Panc1 (cell line): ENCODE measurements at regions not wholly inside any gene's neighbourhood (a gene's known extent, or its start where the extent isn't known, plus 50 kb on each side); places are given as distances from the start of the nearest gene placed in this dataset.
"Not testable (repeated sequence)": the region's sequence is repeated elsewhere in the genome, so short reads cannot be mapped to it uniquely, and the experiment has no call there.

Experiments
- ATAC-seq: fragments of 200-7000 bp; cut with Tn5 transposase; 2 replicates; pipeline ENCODE4 v1.9.1; 2020; ENCODE audit warnings: mild to moderate bottlenecking, moderate library complexity
- BruUV-seq: library from RNA; stranded (reverse); fragments of 400-500 nt; replicated peaks from 2 replicates; lab custom pipeline; 2021; lab: Mats Ljungman, UMichigan
- CTCF ChIA-PET: fragments of 300-600 bp; sonication (Branson Sonifier 250); formaldehyde crosslinking; loops from one replicate; lab custom pipeline; 2022; ENCODE audit warnings: antibody characterized with exemption; lab: Charles Lee
- POLR2A ChIA-PET: fragments of 300-600 bp; sonication (Branson Sonifier 250); formaldehyde crosslinking; loops from one replicate; lab custom pipeline; 2022; ENCODE audit warnings: antibody characterized with exemption; lab: Charles Lee
- DNase-seq: peaks from one replicate; pipeline ENCODE4 v3.0.0-alpha.2; 2010; ENCODE audit warnings: low read depth, low spot score
- H3K27ac ChIP-seq: 2 replicates; pipeline ENCODE4 v1.5.1; 2011; ENCODE audit warnings: mild to moderate bottlenecking, low read length, inconsistent platforms
- H3K27me3 ChIP-seq: fragments of 200-500 bp; sonication (Bioruptor generic); 2 replicates; pipeline ENCODE4 v1.6.0; 2014; ENCODE audit warnings: low read length, inconsistent platforms; ENCODE audit not compliant: control insufficient read depth, insufficient read depth
- H3K36me3 ChIP-seq: fragments of 200-500 bp; sonication (Bioruptor generic); 2 replicates; pipeline ENCODE4 v1.5.1; 2014; ENCODE audit warnings: inconsistent platforms, mild to moderate bottlenecking, low read length, moderate library complexity; ENCODE audit not compliant: control insufficient read depth, insufficient read depth
- H3K4me1 ChIP-seq: 2 replicates; pipeline ENCODE4 v1.5.1; 2011; ENCODE audit warnings: inconsistent platforms, mild to moderate bottlenecking, low read length, moderate library complexity; ENCODE audit not compliant: control insufficient read depth, insufficient read depth
- H3K4me3 ChIP-seq, 2 experiments: 2 replicates each; pipeline ENCODE4 v1.5.1; 2011 to 2012; ENCODE audit warnings: low read depth in 2 of 2, low read length in 2 of 2, mild to moderate bottlenecking in 2 of 2, inconsistent platforms in 1 of 2, moderate library complexity in 1 of 2
- H3K9me3 ChIP-seq: fragments of 200-500 bp; sonication (Bioruptor generic); 2 replicates; pipeline ENCODE4 v1.5.1; 2014; ENCODE audit warnings: low read depth, mild to moderate bottlenecking, inconsistent platforms, low read length, moderate library complexity; ENCODE audit not compliant: control insufficient read depth, insufficient read depth
- CTCF ChIP-seq: fragments of 450-650 bp; IDR thresholded peaks from 2 replicates; pipeline ENCODE4 v1.5.1; 2017; ENCODE audit warnings: mild to moderate bottlenecking
- POLR2AphosphoS5 ChIP-seq: IDR thresholded peaks from 2 replicates; pipeline ENCODE4 v1.6.1; 2012; ENCODE audit warnings: mild to moderate bottlenecking, low read depth, low read length, moderate library complexity
- REST ChIP-seq, 2 experiments: IDR thresholded peaks; 2 replicates each; pipeline ENCODE4 v1.6.1; 2011 to 2012; ENCODE audit warnings: low read depth in 2 of 2, control low read depth in 1 of 2, low read length in 1 of 2, mild to moderate bottlenecking in 1 of 2, moderate library complexity in 1 of 2; ENCODE audit not compliant: insufficient read depth in 1 of 2
- SIN3A ChIP-seq: IDR thresholded peaks from 2 replicates; pipeline ENCODE4 v1.6.1; 2012; ENCODE audit warnings: low read depth, mild to moderate bottlenecking, low read length, moderate library complexity, borderline replicate concordance; ENCODE audit not compliant: insufficient read depth
- TCF7L2 ChIP-seq: IDR thresholded peaks from 2 replicates; pipeline ENCODE4 v1.6.1; 2011; ENCODE audit warnings: mild to moderate bottlenecking, low read depth, low read length, inconsistent platforms
- in situ Hi-C: cut with HindIII; loops from 2 replicates; pipeline ENCODE4 v1.10.0; 2016; ENCODE audit warnings: low sequenced_read_pairs, low pct_unique_long_range_greater_than_20kb
- intact Hi-C: fragments of 100-400 bp; cut with micrococcal nuclease; formaldehyde crosslinking; loops from one replicate; pipeline ENCODE4 v1.10.0; 2022; ENCODE audit not compliant: unreplicated experiment

- BruUV-seq, result no TSS peak
- no peaks in the 10 kb centered on the region for H3K27me3 ChIP-seq
- in situ Hi-C loops, result no loop called here
- intact Hi-C loops, result no loop called here
- POLR2A ChIA-PET, result no interaction called here
- H3K36me3 ChIP-seq, result no peaks in the 10 kb centered on the region
- no peak for TF ChIP-seq SIN3A
- 0 out of 2 replicates have a peak, but pooled peaks have one; percentile 8 for TF ChIP-seq CTCF
- no peaks in the 10 kb centered on the region for H3K4me1 ChIP-seq
- DNase-seq (no peak), ATAC-seq (no peak)
- H3K9me3 ChIP-seq, result no peaks in the 10 kb centered on the region
- no peak overlapping the region for H3K4me3 ChIP-seq
- CTCF ChIA-PET, result no interaction called here
- H3K27ac ChIP-seq, result no peak overlapping the region
Observed at GRCh38 chr14:106551265-106551664, 1024.9 kb downstream of the TMEM121 start.

- BruUV-seq, H3K4me3 ChIP-seq, H3K9me3 ChIP-seq, H3K27ac ChIP-seq, ATAC-seq, DNase-seq, in situ Hi-C loops, intact Hi-C loops, H3K4me1 ChIP-seq, POLR2A ChIA-PET, H3K36me3 ChIP-seq, H3K27me3 ChIP-seq: not testable (repeated sequence)
- CTCF ChIA-PET, result interaction anchor here (0.8 kb wide), 1 partner anchor 377 kb away, joined by 4 read pairs; no protein-coding TSS in a partner anchor
Observed at GRCh38 chr14:106556211-106556610, 1029.8 kb downstream of the TMEM121 start.

- no peaks in the 10 kb centered on the region for H3K9me3 ChIP-seq
- intact Hi-C loops, result no loop called here
- ChIA-PET CTCF (interaction anchor here (0.8 kb wide), 1 partner anchor 378 kb away, joined by 4 read pairs; no protein-coding TSS in a partner anchor), POLR2A (no interaction called here)
- no peak overlapping the region for H3K4me3 ChIP-seq
- TF ChIP-seq REST (IDR thresholded peaks at IDR 0.05; ENCODE audit: insufficient read depth in 1 of 2, low read depth in 2 of 2, low read length in 1 of 2), result no peak
- TF ChIP-seq POLR2AphosphoS5, result no peak
- peak; percentile 84 for TF ChIP-seq CTCF
- no peak for TF ChIP-seq TCF7L2
- no peak for ATAC-seq
- H3K27me3 ChIP-seq, result no peaks in the 10 kb centered on the region; the same call in 1 of the 2 replicates
- DNase-seq, result peak; percentile 35
- H3K36me3 ChIP-seq, result no peaks in the 10 kb centered on the region
- BruUV-seq, result no TSS peak
- in situ Hi-C loops, result no loop called here
- H3K27ac ChIP-seq, result no peak overlapping the region
- H3K4me1 ChIP-seq, result no peaks in the 10 kb centered on the region
Observed at GRCh38 chr14:106556665-106557289, 1030.4 kb downstream of the TMEM121 start.
